Activated CD4-positive, alpha-beta T cell treated with anti-CD3 and anti-CD28 coated beads, Interleukin-2, amount 10 ng/mL, durations not matched to agents 24 days and 14 days (primary cell): ENCODE measurements at regions not wholly inside any gene's neighbourhood (a gene's known extent, or its start where the extent isn't known, plus 50 kb on each side); places are given as distances from the start of the nearest gene placed in this dataset.
"Not testable (repeated sequence)": the region's sequence is repeated elsewhere in the genome, so short reads cannot be mapped to it uniquely, and the experiment has no call there.

Experiments
- DNase-seq: peaks from one replicate; pipeline ENCODE4 v3.0.0; 2022
- H3K27ac Mint-ChIP-seq: one replicate; pipeline ENCODE4 v1.8.0; 2022; ENCODE audit warnings: mild to moderate bottlenecking, mixed read lengths
- H3K27me3 Mint-ChIP-seq: one replicate; pipeline ENCODE4 v1.8.0; 2022; ENCODE audit warnings: mixed read lengths
- H3K36me3 Mint-ChIP-seq: one replicate; pipeline ENCODE4 v1.8.0; 2022; ENCODE audit warnings: low read depth, mild to moderate bottlenecking, mixed read lengths
- H3K4me1 Mint-ChIP-seq: one replicate; pipeline ENCODE4 v1.8.0; 2021; ENCODE audit warnings: mixed read lengths
- H3K4me3 Mint-ChIP-seq: one replicate; pipeline ENCODE4 v1.8.0; 2022; ENCODE audit warnings: mild to moderate bottlenecking, moderate library complexity, mixed read lengths
- H3K9me3 Mint-ChIP-seq: one replicate; pipeline ENCODE4 v1.8.0; 2021; ENCODE audit warnings: mixed read lengths
- intact Hi-C: fragments of 100-400 bp; cut with micrococcal nuclease; formaldehyde crosslinking; loops from one replicate; pipeline ENCODE4 v1.15.1; 2023

DNA sequence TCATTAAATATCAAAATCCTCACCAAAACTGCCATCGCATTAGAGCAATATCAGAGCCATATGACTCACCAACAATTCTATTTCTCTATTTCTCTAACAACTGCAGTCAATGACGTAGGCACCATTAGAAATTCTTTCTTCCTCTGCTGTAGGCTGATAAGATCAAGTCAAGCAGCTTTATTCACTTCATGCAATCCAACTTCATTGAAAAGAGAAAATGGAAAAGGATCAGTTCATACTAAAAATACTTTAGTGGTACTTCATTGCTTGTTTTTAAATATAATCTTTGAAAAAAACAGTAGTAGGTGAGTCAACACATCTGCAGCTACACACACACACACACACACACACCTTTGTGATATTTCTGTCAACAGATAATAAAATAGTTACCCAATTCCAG, 345.3 kb upstream of the TENM3 start:
- Mint-ChIP-seq H3K27ac (no peak overlapping the region), H3K4me1 (no peaks in the 10 kb centered on the region), H3K4me3 (no peak overlapping the region), H3K27me3 (no peaks in the 10 kb centered on the region), H3K36me3 (no peaks in the 10 kb centered on the region), H3K9me3 (peaks cover 8% of the 10 kb centered on the region)
- no peak for DNase-seq
- intact Hi-C loops: no loop called here

DNA sequence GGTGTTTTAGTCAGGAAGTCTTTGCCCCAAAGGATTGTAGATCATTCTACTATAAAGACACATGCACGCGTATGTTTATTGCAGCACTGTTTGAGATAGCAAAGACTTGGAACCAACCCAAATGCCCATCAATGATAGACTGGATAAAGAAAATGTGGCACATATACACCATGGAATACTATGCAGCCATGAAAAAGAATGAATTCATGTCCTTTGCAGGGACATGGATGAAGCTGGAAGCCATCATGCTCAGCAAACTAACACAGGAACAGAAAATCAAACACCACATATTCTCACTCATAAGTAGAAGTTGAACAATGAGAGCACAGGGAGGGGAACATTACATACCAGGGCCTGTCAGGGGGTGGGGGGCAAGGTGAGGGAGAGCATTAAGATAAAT, 340.8 kb upstream of the TENM3 start:
- H3K4me1 Mint-ChIP-seq, H3K27ac Mint-ChIP-seq, intact Hi-C loops, H3K4me3 Mint-ChIP-seq, H3K36me3 Mint-ChIP-seq, DNase-seq, H3K27me3 Mint-ChIP-seq: not testable (repeated sequence)
- peaks cover 16% of the 10 kb centered on the region for H3K9me3 Mint-ChIP-seq

- intact Hi-C loops: no loop called here
- Mint-ChIP-seq H3K4me1 (no peaks in the 10 kb centered on the region), H3K27me3 (no peaks in the 10 kb centered on the region), H3K27ac (no peak overlapping the region), H3K9me3 (peaks cover 18% of the 10 kb centered on the region), H3K4me3 (no peak overlapping the region), H3K36me3 (no peaks in the 10 kb centered on the region)
- DNase-seq: no peak
Observed at GRCh38 chr4:181905708-181906107, 337.5 kb upstream of the TENM3 start.

GRCh38 chr4:181908168-181908567, 335.0 kb upstream of the TENM3 start:
- no peak for DNase-seq
- H3K27me3 Mint-ChIP-seq: no peaks in the 10 kb centered on the region
- intact Hi-C loops: no loop called here
- H3K36me3 Mint-ChIP-seq: no peaks in the 10 kb centered on the region
- peaks cover 19% of the 10 kb centered on the region for H3K9me3 Mint-ChIP-seq
- H3K4me3 Mint-ChIP-seq: no peak overlapping the region
- H3K27ac Mint-ChIP-seq: no peak overlapping the region
- H3K4me1 Mint-ChIP-seq: no peaks in the 10 kb centered on the region

DNA sequence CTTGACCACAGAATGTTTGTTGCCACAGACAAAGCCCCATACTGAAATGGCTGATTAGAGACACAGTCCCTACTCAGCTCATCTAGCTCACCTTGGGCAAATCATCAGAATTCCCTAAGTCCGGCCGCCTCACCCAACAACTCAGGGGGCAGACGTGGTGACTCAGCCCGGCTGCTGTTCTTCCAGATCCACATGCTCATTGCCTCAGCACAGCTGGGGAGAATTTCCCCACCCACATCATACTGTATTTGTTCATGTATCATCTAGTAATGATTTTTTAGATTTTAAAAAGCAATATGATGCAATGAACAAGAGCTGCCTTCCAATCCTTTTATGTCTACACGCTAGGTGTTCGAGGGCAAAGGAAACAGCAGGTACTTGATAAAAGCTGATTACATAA, 333.8 kb upstream of the TENM3 start:
- intact Hi-C loops: no loop called here
- H3K27me3 Mint-ChIP-seq: no peaks in the 10 kb centered on the region
- H3K4me1 Mint-ChIP-seq: no peaks in the 10 kb centered on the region
- no peak for DNase-seq
- no peak overlapping the region for H3K27ac Mint-ChIP-seq
- peaks cover 14% of the 10 kb centered on the region for H3K9me3 Mint-ChIP-seq
- no peaks in the 10 kb centered on the region for H3K36me3 Mint-ChIP-seq
- H3K4me3 Mint-ChIP-seq: no peak overlapping the region

DNA sequence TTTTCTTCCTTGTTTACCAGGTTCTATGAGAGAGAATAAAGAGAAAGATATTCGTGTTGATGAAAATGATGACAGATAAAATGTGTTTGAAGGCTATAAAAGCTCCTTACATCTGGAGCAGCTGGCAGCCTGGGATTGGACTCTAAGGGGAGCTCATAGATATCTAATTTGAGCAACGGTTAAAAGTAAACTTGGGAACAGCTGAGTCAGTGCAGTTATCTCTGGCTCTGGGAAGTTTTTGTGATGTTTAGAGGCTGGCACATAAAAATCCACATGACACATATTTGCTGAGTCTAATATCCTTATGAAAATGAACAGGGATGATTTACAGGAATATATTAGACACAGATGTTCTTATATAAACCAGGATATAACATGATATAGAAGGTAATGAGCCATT, 331.8 kb upstream of the TENM3 start:
- Mint-ChIP-seq H3K4me1 (no peaks in the 10 kb centered on the region), H3K4me3 (no peak overlapping the region), H3K27ac (no peak overlapping the region), H3K27me3 (no peaks in the 10 kb centered on the region), H3K9me3 (peaks cover 17% of the 10 kb centered on the region), H3K36me3 (no peaks in the 10 kb centered on the region)
- intact Hi-C loops: no loop called here
- no peak for DNase-seq

- Mint-ChIP-seq H3K36me3 (no peaks in the 10 kb centered on the region), H3K4me3 (no peak overlapping the region), H3K4me1 (no peaks in the 10 kb centered on the region), H3K9me3 (peaks cover 13% of the 10 kb centered on the region), H3K27ac (no peak overlapping the region), H3K27me3 (no peaks in the 10 kb centered on the region)
- no peak for DNase-seq
- intact Hi-C loops: no loop called here
Observed at GRCh38 chr4:181933471-181933870, 309.7 kb upstream of the TENM3 start.

DNA sequence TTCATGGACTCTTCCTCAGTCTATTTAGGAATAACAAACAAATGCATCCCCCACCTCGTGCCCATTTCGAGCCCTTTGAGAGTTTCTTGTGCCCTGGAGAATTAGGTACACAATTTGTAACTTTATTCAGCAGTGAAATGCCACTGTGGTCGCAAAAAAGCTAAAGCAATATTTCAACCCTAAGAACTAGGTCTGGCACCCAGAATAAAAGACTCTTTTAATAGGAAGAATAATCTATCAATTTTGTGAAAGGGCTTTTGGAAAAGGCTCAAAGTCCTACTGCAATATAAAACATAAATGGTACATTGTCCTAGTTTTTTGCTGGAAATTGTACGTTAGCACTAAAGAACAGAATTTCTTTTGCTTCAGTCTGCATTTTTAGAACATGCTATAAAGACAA, 304.6 kb upstream of the TENM3 start:
- no peaks in the 10 kb centered on the region for H3K4me1 Mint-ChIP-seq
- H3K27ac Mint-ChIP-seq: no peak overlapping the region

GRCh38 chr4:181939199-181939945, 303.8 kb upstream of the TENM3 start:
- DNase-seq: no peak

More for the DNA sequence above, 304.6 kb upstream of the TENM3 start:
- H3K9me3 Mint-ChIP-seq: no peaks in the 10 kb centered on the region
- DNase-seq: no peak
- H3K27me3 Mint-ChIP-seq: no peaks in the 10 kb centered on the region
- intact Hi-C loops: no loop called here
- no peak overlapping the region for H3K4me3 Mint-ChIP-seq
- no peaks in the 10 kb centered on the region for H3K36me3 Mint-ChIP-seq

GRCh38 chr4:181944527-181944926, 298.7 kb upstream of the TENM3 start:
- Mint-ChIP-seq H3K27me3 (no peaks in the 10 kb centered on the region), H3K4me3 (no peak overlapping the region)

More at GRCh38 chr4:181939199-181939945, 303.8 kb upstream of the TENM3 start:
- H3K4me3 Mint-ChIP-seq: no peak overlapping the region
- no peaks in the 10 kb centered on the region for H3K27me3 Mint-ChIP-seq
- intact Hi-C loops: no loop called here
- no peaks in the 10 kb centered on the region for H3K4me1 Mint-ChIP-seq
- H3K36me3 Mint-ChIP-seq: no peaks in the 10 kb centered on the region
- H3K9me3 Mint-ChIP-seq: no peaks in the 10 kb centered on the region
- H3K27ac Mint-ChIP-seq: no peak overlapping the region

DNA sequence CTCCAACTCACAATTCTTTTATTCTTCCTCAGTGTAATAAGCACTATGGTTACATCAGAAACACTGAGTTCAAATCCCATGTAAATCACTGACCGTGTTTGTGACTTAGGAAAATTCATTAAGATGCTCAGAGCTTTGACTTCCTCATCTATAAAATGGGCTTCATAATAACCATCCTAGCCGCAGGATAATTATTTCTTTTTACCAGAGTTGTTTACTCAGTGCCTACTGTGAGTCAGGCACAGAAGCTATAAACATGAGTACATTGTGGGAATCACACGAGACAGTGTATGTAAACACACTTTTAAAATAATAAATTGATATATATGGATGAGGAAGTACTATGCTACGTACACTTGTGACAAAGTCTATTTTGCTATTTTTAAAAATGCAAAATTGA, 296.3 kb upstream of the TENM3 start:
- Mint-ChIP-seq H3K36me3 (no peaks in the 10 kb centered on the region), H3K9me3 (peaks cover 5% of the 10 kb centered on the region), H3K4me1 (no peaks in the 10 kb centered on the region), H3K27me3 (no peaks in the 10 kb centered on the region), H3K4me3 (no peak overlapping the region), H3K27ac (no peak overlapping the region)
- intact Hi-C loops: no loop called here
- no peak for DNase-seq

More at GRCh38 chr4:181944527-181944926, 298.7 kb upstream of the TENM3 start:
- Mint-ChIP-seq H3K9me3 (peaks cover 5% of the 10 kb centered on the region), H3K36me3 (no peaks in the 10 kb centered on the region), H3K27ac (no peak overlapping the region), H3K4me1 (no peaks in the 10 kb centered on the region)
- no peak for DNase-seq
- intact Hi-C loops: no loop called here

DNA sequence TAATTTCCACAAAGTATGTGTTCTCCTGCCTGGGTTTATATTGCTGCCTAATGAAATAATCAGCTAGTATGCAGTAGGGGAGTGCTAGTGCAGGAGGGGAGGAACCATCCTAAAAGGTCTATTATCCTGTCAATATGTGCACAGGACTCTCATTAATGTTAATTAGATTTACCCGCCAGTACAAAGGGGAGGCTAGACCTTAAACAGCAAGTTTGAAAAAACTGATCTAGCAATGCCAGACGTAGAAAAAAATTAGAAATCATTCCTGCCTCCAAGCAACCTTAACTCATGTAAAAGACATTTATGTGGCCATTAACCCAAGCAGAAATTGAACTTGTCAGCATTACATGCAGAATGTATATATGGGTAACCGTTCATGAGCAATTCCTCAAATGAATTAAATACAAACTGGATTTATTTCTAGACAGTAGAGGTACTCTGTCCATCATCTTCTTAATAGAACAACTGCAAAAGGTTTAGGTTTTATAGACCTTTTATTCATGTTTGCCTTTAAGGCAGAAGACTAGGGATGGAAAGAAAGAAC, 294.3 kb upstream of the TENM3 start:
- H3K9me3 Mint-ChIP-seq: peaks cover 5% of the 10 kb centered on the region
- no peaks in the 10 kb centered on the region for H3K27me3 Mint-ChIP-seq
- DNase-seq: no peak
- H3K4me1 Mint-ChIP-seq: no peaks in the 10 kb centered on the region
- no peak overlapping the region for H3K4me3 Mint-ChIP-seq
- H3K36me3 Mint-ChIP-seq: no peaks in the 10 kb centered on the region
- intact Hi-C loops: no loop called here
- H3K27ac Mint-ChIP-seq: no peak overlapping the region

DNA sequence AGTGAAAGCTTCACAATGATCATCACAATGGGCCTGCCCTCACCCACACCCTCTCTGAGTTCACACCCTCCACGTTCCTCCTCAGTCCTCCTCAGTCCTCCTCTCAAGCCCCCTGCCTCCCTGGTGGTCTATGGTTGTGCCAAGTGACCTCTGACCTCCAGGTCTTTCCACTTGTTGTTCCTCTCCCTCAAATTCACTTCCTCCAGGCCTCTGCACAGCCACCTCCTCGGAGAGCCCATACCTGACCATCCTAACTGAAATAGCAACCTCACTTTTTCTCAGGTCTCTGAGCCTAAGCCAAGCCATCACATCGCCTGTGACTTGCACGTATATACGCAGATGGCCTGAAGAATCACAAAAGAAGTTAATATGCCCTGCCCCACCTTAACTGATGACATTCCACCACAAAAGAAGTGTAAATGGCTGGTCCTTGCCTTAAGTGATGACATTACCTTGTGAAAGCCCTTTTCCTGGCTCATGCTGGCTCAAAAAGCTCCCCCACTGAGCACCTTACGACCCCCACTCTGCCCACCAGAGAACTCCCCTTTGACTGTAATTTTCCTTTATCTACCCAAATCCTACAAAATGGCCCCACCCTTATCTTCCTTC, 293.4 kb upstream of the TENM3 start:
- intact Hi-C loops: no loop called here
- Mint-ChIP-seq H3K9me3 (peaks cover 1% of the 10 kb centered on the region), H3K4me1 (no peaks in the 10 kb centered on the region), H3K4me3 (no peak overlapping the region), H3K27me3 (no peaks in the 10 kb centered on the region), H3K36me3 (no peaks in the 10 kb centered on the region), H3K27ac (no peak overlapping the region)
- no peak for DNase-seq

GRCh38 chr4:181950372-181951127, 292.7 kb upstream of the TENM3 start:
- Mint-ChIP-seq H3K9me3 (no peaks in the 10 kb centered on the region), H3K4me3 (no peak overlapping the region), H3K27ac (no peak overlapping the region), H3K36me3 (no peaks in the 10 kb centered on the region), H3K4me1 (no peaks in the 10 kb centered on the region), H3K27me3 (no peaks in the 10 kb centered on the region)
- no peak for DNase-seq
- intact Hi-C loops: no loop called here
